GM12878 (cell line): ENCODE measurements at regions not wholly inside any gene's neighbourhood (a gene's known extent, or its start where the extent isn't known, plus 50 kb on each side); places are given as distances from the start of the nearest gene placed in this dataset.

Source experiments
- ATAC-seq: fragments of 200-7000 bp; cut with Tn5 transposase; 3 replicates; pipeline ENCODE4 v1.9.1; 2020; ENCODE audit warnings: mild to moderate bottlenecking, moderate library complexity
- BruUV-seq: library from RNA; stranded (reverse); fragments of 400-500 nt; replicated peaks from 2 replicates; lab custom pipeline; 2021; lab: Mats Ljungman, UMichigan
- CTCF ChIA-PET: fragments of 300-600 bp; sonication (Branson Sonifier 250); formaldehyde crosslinking; extraction: SDS; loops from one replicate; lab custom pipeline; 2021; ENCODE audit warnings: inconsistent platforms; lab: Yijun Ruan, JAX
- POLR2A ChIA-PET: fragments of 350-600 bp; formaldehyde crosslinking; extraction: SDS; loops from one replicate; lab custom pipeline; 2021; ENCODE audit warnings: inconsistent platforms; lab: Charles Lee
- RAD21 ChIA-PET: fragments of 300-600 bp; sonication (Branson Sonifier 250); formaldehyde crosslinking; loops from one replicate; lab custom pipeline; 2023; ENCODE audit warnings: antibody characterized with exemption; ENCODE audit not compliant: unreplicated experiment; lab: Charles Lee
- SMC1A ChIA-PET: fragments of 300-600 bp; sonication (Branson Sonifier 250); formaldehyde crosslinking; loops from one replicate; lab custom pipeline; 2023; ENCODE audit not compliant: unreplicated experiment, uncharacterized antibody; lab: Charles Lee
- DNase-seq: peaks from one replicate; pipeline ENCODE4 v3.0.0-alpha.2; 2011; ENCODE audit warnings: low read depth, low spot score
- FAIRE-seq: peaks from 3 replicates; lab custom pipeline; 2011; peaks lifted over from hg19 to GRCh38; lab: Jason Lieb, UNC
- H2AFZ ChIP-seq: 2 replicates; pipeline ENCODE4 v1.6.0; 2011; ENCODE audit warnings: low read depth, low read length, control low read depth; ENCODE audit not compliant: control insufficient read depth
- H3K27ac ChIP-seq: 2 replicates; pipeline ENCODE4 v1.5.1; 2011; ENCODE audit warnings: control low read depth; ENCODE audit not compliant: control insufficient read depth, insufficient read depth
- H3K27me3 ChIP-seq, 2 experiments: replicated peaks in 1 of 2; 2 replicates each; pipeline versions ENCODE4 v1.6.0 to v1.6.1; 2011; ENCODE audit warnings: low read length in 1 of 2; ENCODE audit not compliant: control insufficient read depth in 2 of 2, insufficient read depth in 2 of 2
- H3K36me3 ChIP-seq, 2 experiments: 2 replicates each; pipeline ENCODE4 v1.5.1; 2011; ENCODE audit warnings: low read length in 1 of 2; ENCODE audit not compliant: control insufficient read depth in 2 of 2, insufficient read depth in 2 of 2
- H3K4me1 ChIP-seq: 2 replicates; pipeline ENCODE4 v1.6.1; 2011; ENCODE audit warnings: mild to moderate bottlenecking, low read length, moderate library complexity, mixed read lengths; ENCODE audit not compliant: control insufficient read depth, insufficient read depth
- H3K4me2 ChIP-seq: 2 replicates; pipeline ENCODE4 v1.6.0; 2011; ENCODE audit warnings: control low read depth; ENCODE audit not compliant: control insufficient read depth, insufficient read depth
- H3K4me3 ChIP-seq: fragments of 200-600 bp; sonication (generic); 2 replicates; pipeline ENCODE4 v1.5.1; 2016
- H3K79me2 ChIP-seq: 2 replicates; pipeline ENCODE4 v1.6.0; 2011; ENCODE audit warnings: low read length; ENCODE audit not compliant: control insufficient read depth, insufficient read depth
- H3K9ac ChIP-seq: 2 replicates; pipeline ENCODE4 v1.8.0; 2011; ENCODE audit warnings: low read length, control low read depth, mixed read lengths; ENCODE audit not compliant: control insufficient read depth, insufficient read depth
- H3K9me3 ChIP-seq: replicated peaks from 3 replicates; pipeline ENCODE4 v1.5.1; 2011; ENCODE audit warnings: mild to moderate bottlenecking, low read length; ENCODE audit not compliant: control insufficient read depth, insufficient read depth
- H4K20me1 ChIP-seq: 2 replicates; pipeline ENCODE4 v1.6.0; 2011; ENCODE audit not compliant: control insufficient read depth, insufficient read depth
- ATF2 ChIP-seq: IDR thresholded peaks from 2 replicates; pipeline ENCODE4 v1.6.1; 2012; ENCODE audit warnings: low read length, inconsistent platforms
- ATF3 ChIP-seq: IDR thresholded peaks from 2 replicates; pipeline ENCODE4 v1.6.1; 2011; ENCODE audit warnings: low read depth, mild to moderate bottlenecking, low read length, moderate library complexity, borderline replicate concordance; ENCODE audit errors: extremely low read depth
- BCLAF1 ChIP-seq: fragments of 450-650 bp; IDR thresholded peaks from 2 replicates; pipeline ENCODE4 v1.6.1; 2017; ENCODE audit warnings: antibody characterized with exemption, mild to moderate bottlenecking, moderate library complexity
- E2F4 ChIP-seq: IDR thresholded peaks from 2 replicates; pipeline ENCODE4 v1.6.1; 2012; ENCODE audit warnings: low read depth, low read length, improper control_type of control experiment
- EZH2 ChIP-seq: IDR thresholded peaks from 2 replicates; pipeline ENCODE4 v1.6.1; 2012; ENCODE audit warnings: low read depth, mild to moderate bottlenecking, control low read depth, inconsistent platforms, low read length, borderline replicate concordance; ENCODE audit not compliant: control insufficient read depth
- HSF1 ChIP-seq: fragments of 150-350 bp; IDR thresholded peaks from 2 replicates; pipeline ENCODE4 v1.6.1; 2014; ENCODE audit warnings: mild to moderate bottlenecking, low read depth, low read length
- IKZF1 ChIP-seq: fragments of 450-650 bp; conservative IDR thresholded peaks from 2 replicates; pipeline ENCODE4 v1.6.1; 2017; ENCODE audit warnings: antibody characterized with exemption, mild to moderate bottlenecking
- JUND ChIP-seq: IDR thresholded peaks from 2 replicates; pipeline ENCODE4 v1.6.1; 2012; ENCODE audit warnings: low read depth, mild to moderate bottlenecking, low read length, improper control_type of control experiment, moderate library complexity
- MEF2B ChIP-seq: fragments of 450-650 bp; IDR thresholded peaks from 2 replicates; pipeline ENCODE4 v1.6.1; 2018; ENCODE audit warnings: mild to moderate bottlenecking, moderate library complexity; ENCODE audit not compliant: partially characterized antibody, poor library complexity, severe bottlenecking
- NFXL1 ChIP-seq: fragments of 450-650 bp; IDR thresholded peaks from 2 replicates; pipeline ENCODE4 v1.6.1; 2017; ENCODE audit warnings: antibody characterized with exemption, mild to moderate bottlenecking, borderline replicate concordance
- NR2C2 ChIP-seq: IDR thresholded peaks from 2 replicates; pipeline ENCODE4 v1.6.1; 2011; ENCODE audit warnings: borderline replicate concordance, low read depth; ENCODE audit not compliant: control insufficient read depth, insufficient read length
- PBX3 ChIP-seq: IDR thresholded peaks from 2 replicates; pipeline ENCODE4 v1.6.1; 2011; ENCODE audit warnings: mild to moderate bottlenecking, low read depth, low read length, moderate library complexity; ENCODE audit not compliant: insufficient replicate concordance
- POU2F2 ChIP-seq: IDR thresholded peaks from 3 replicates; pipeline ENCODE4 v1.6.1; 2011; ENCODE audit warnings: low read depth, mild to moderate bottlenecking, low read length, borderline replicate concordance
- RCOR1 ChIP-seq: conservative IDR thresholded peaks from 2 replicates; pipeline ENCODE4 v1.6.1; 2012; ENCODE audit warnings: low read depth, low read length, improper control_type of control experiment
- SMAD1 ChIP-seq: fragments of 450-650 bp; IDR thresholded peaks from 2 replicates; pipeline ENCODE4 v1.6.1; 2018; ENCODE audit warnings: mild to moderate bottlenecking, low read depth; ENCODE audit not compliant: partially characterized antibody
- ZNF622 ChIP-seq: fragments of 450-650 bp; IDR thresholded peaks from 2 replicates; pipeline ENCODE4 v1.6.1; 2017; ENCODE audit warnings: mild to moderate bottlenecking, inconsistent platforms
- WGBS: methylation state at CpG from one replicate; pipeline ENCODE4 v1.1.6; 2016; ENCODE audit warnings: low lambda C conversion rate; ENCODE audit not compliant: insufficient replicate concordance, insufficient coverage; ENCODE audit errors: missing lambda C conversion rate; 5-methylcytosine and 5-hydroxymethylcytosine counted together
- in situ Hi-C: fragments of 300-500 bp; cut with MboI; formaldehyde crosslinking; loops from 9 replicates; pipeline ENCODE4 v1.14.3; 2018; ENCODE audit warnings: mixed read lengths
- intact Hi-C: fragments of 100-400 bp; cut with micrococcal nuclease; formaldehyde crosslinking; loops from one replicate; pipeline ENCODE4 v1.14.2; 2022; ENCODE audit not compliant: unreplicated experiment

- Histone ChIP-seq H3K27me3 (no peaks in the 10 kb centered on the region), H3K9ac (no peak overlapping the region), H3K4me2 (no peak overlapping the region), H3K79me2 (no peaks in the 10 kb centered on the region), H3K9me3 (peaks cover 4% of the 10 kb centered on the region; the same call in 2 of the 3 replicates), H3K36me3 (no peaks in the 10 kb centered on the region), H3K4me3 (no peak overlapping the region), H3K27ac (no peak overlapping the region), H4K20me1 (no peaks in the 10 kb centered on the region), H2AFZ (no peak overlapping the region), H3K4me1 (no peaks in the 10 kb centered on the region)
- intact Hi-C loops (no loop called here), in situ Hi-C loops (no loop called here)
- DNase-seq (no peak), FAIRE-seq (no peak), ATAC-seq (no peak)
- ChIA-PET POLR2A (no interaction called here), SMC1A (no interaction called here), RAD21 (no interaction called here), CTCF (no interaction called here)
- 45% methylated on average over 3 of the region's 3 CpGs for WGBS
- BruUV-seq: no TSS peak
- TF ChIP-seq SMAD1 (no peak), NFXL1 (no peak), HSF1 (no peak), ATF3 (no peak), JUND (no peak), ATF2 (no peak), BCLAF1 (no peak), MEF2B (no peak), IKZF1 (no peak), E2F4 (no peak), ZNF622 (no peak), PBX3 (no peak), NR2C2 (no peak), EZH2 (no peak), RCOR1 (no peak), POU2F2 (no peak)
Observed at GRCh38 chr6:140623498-140623897, 1249.0 kb upstream of the CITED2 start.
